ENCODE measurements at regions not wholly inside any gene's neighbourhood (a gene's known extent, or its start where the extent isn't known, plus 50 kb on each side); places are given as distances from the start of the nearest gene placed in this dataset.

GRCh38 chr9:82104252-82104651, 115.7 kb downstream of the SPATA31D1 start:
- FAIRE-seq (no peak), DNase-seq (ENCODE audit: insufficient read length, low spot score) (no peak)
- TF ChIP-seq CTCF (IDR thresholded peaks at IDR 0.05; ENCODE audit: insufficient read depth, missing control alignments) = no peak

- DNase-seq (ENCODE audit: insufficient read length, low spot score) (no peak), FAIRE-seq (no peak)
- TF ChIP-seq CTCF (IDR thresholded peaks at IDR 0.05; ENCODE audit: insufficient read depth, missing control alignments) = peak; percentile 8
Observed at GRCh38 chr9:82105729-82106128, 117.2 kb downstream of the SPATA31D1 start.

- DNase-seq (ENCODE audit: insufficient read length, low spot score) = no peak
- FAIRE-seq = no peak
- no peak for TF ChIP-seq CTCF (IDR thresholded peaks at IDR 0.05; ENCODE audit: insufficient read depth, missing control alignments)
Observed at GRCh38 chr9:82106536-82106935, 118.0 kb downstream of the SPATA31D1 start.

GRCh38 chr9:82108474-82108873, 119.9 kb downstream of the SPATA31D1 start:
- FAIRE-seq (no peak), DNase-seq (ENCODE audit: insufficient read length, low spot score) (no peak)
- no peak for TF ChIP-seq CTCF (IDR thresholded peaks at IDR 0.05; ENCODE audit: insufficient read depth, missing control alignments)

- DNase-seq (ENCODE audit: insufficient read length, low spot score) (no peak), FAIRE-seq (no peak)
- TF ChIP-seq CTCF (IDR thresholded peaks at IDR 0.05; ENCODE audit: insufficient read depth, missing control alignments) = no peak
Observed at GRCh38 chr9:82108941-82109340, 120.4 kb downstream of the SPATA31D1 start.

- no peak for TF ChIP-seq CTCF (IDR thresholded peaks at IDR 0.05; ENCODE audit: insufficient read depth, missing control alignments)
- no peak for FAIRE-seq
- no peak for DNase-seq (ENCODE audit: insufficient read length, low spot score)
Observed at GRCh38 chr9:82109626-82110025, 121.1 kb downstream of the SPATA31D1 start.

- no peak for FAIRE-seq
- no peak for DNase-seq (ENCODE audit: insufficient read length, low spot score)
Observed at GRCh38 chr9:82110881-82111280, 122.3 kb downstream of the SPATA31D1 start.

More at GRCh38 chr9:82110881-82111280, 122.3 kb downstream of the SPATA31D1 start:
- TF ChIP-seq CTCF (IDR thresholded peaks at IDR 0.05; ENCODE audit: insufficient read depth, missing control alignments) = no peak

All from D721Med (cell line).